GM23338 (cell line): ENCODE measurements at regions not wholly inside any gene's neighbourhood (a gene's known extent, or its start where the extent isn't known, plus 50 kb on each side); places are given as distances from the start of the nearest gene placed in this dataset.

Source experiments
- ATAC-seq: fragments of 200-7000 bp; cut with Tn5 transposase; 3 replicates; pipeline ENCODE4 v1.9.1; 2020
- DNase-seq: peaks from one replicate; pipeline ENCODE4 v3.0.0-alpha.2; 2015; ENCODE audit warnings: low spot score
- H2AFZ ChIP-seq: fragments of 200-600 bp; sonication (generic); 2 replicates; pipeline ENCODE4 v1.8.0; 2016; ENCODE audit warnings: antibody characterized with exemption, mild to moderate bottlenecking, moderate library complexity
- H3F3A ChIP-seq: fragments of 200-600 bp; sonication (generic); replicated peaks from 2 replicates; pipeline ENCODE4 v1.8.0; 2017; ENCODE audit warnings: antibody characterized with exemption, mixed run types, low read depth
- H3K27ac ChIP-seq: fragments of 200-600 bp; sonication (generic); 2 replicates; pipeline ENCODE4 v1.6.1; 2016; ENCODE audit warnings: low read depth
- H3K27me3 ChIP-seq: fragments of 200-600 bp; sonication (generic); 2 replicates; pipeline ENCODE4 v1.8.0; 2016; ENCODE audit warnings: mild to moderate bottlenecking, mixed run types, moderate library complexity; ENCODE audit not compliant: insufficient read depth
- H3K36me3 ChIP-seq: fragments of 200-600 bp; sonication (generic); 2 replicates; pipeline ENCODE4 v1.8.0; 2016; ENCODE audit warnings: mild to moderate bottlenecking; ENCODE audit not compliant: insufficient read depth
- H3K4me1 ChIP-seq: fragments of 200-600 bp; sonication (generic); 2 replicates; pipeline ENCODE4 v1.8.0; 2016; ENCODE audit warnings: mild to moderate bottlenecking, moderate library complexity; ENCODE audit not compliant: insufficient read depth
- H3K4me2 ChIP-seq: fragments of 200-600 bp; sonication (generic); 2 replicates; pipeline ENCODE4 v1.7.1; 2017; ENCODE audit warnings: mixed run types
- H3K4me3 ChIP-seq: fragments of 200-600 bp; sonication (generic); 2 replicates; pipeline ENCODE4 v1.6.1; 2016; ENCODE audit warnings: mixed run types
- H3K79me2 ChIP-seq: fragments of 200-600 bp; sonication (generic); replicated peaks from 2 replicates; pipeline ENCODE4 v1.8.0; 2017; ENCODE audit warnings: mild to moderate bottlenecking; ENCODE audit not compliant: insufficient read depth
- H3K9me2 ChIP-seq: fragments of 200-600 bp; sonication (generic); 2 replicates; pipeline ENCODE4 v1.8.0; 2017; ENCODE audit not compliant: insufficient read depth
- H4K20me1 ChIP-seq: fragments of 200-600 bp; sonication (generic); replicated peaks from 2 replicates; pipeline ENCODE4 v1.8.0; 2017; ENCODE audit warnings: mild to moderate bottlenecking; ENCODE audit not compliant: insufficient read depth
- H3K27ac Mint-ChIP-seq: 2 replicates; pipeline ENCODE4 v1.8.0; 2020; ENCODE audit warnings: inconsistent platforms, mild to moderate bottlenecking, moderate library complexity, mixed read lengths
- H3K27me3 Mint-ChIP-seq: 3 replicates; pipeline ENCODE4 v1.8.0; 2022; ENCODE audit warnings: low read depth, mild to moderate bottlenecking, moderate library complexity, mixed read lengths, inconsistent platforms; ENCODE audit not compliant: insufficient read depth, poor library complexity
- H3K36me3 Mint-ChIP-seq: 3 replicates; pipeline ENCODE4 v1.8.0; 2021; ENCODE audit warnings: low read depth, mild to moderate bottlenecking, inconsistent platforms, moderate library complexity, mixed read lengths
- H3K4me1 Mint-ChIP-seq: 3 replicates; pipeline ENCODE4 v1.8.0; 2020; ENCODE audit warnings: mild to moderate bottlenecking, inconsistent platforms, mixed read lengths
- H3K4me3 Mint-ChIP-seq: 3 replicates; pipeline ENCODE4 v1.8.0; 2021; ENCODE audit warnings: moderate library complexity, mild to moderate bottlenecking, inconsistent platforms, mixed read lengths
- H3K9me3 Mint-ChIP-seq: 3 replicates; pipeline ENCODE4 v1.8.0; 2020; ENCODE audit warnings: moderate library complexity, mild to moderate bottlenecking, inconsistent platforms, mixed read lengths
- CREB1 ChIP-seq: fragments of 250-450 bp; sonication (Bioruptor Pico); IDR thresholded peaks from 2 replicates; pipeline ENCODE4 v1.5.0; 2020; ENCODE audit warnings: low read depth, mild to moderate bottlenecking, moderate library complexity
- CTCF ChIP-seq, 2 experiments: fragments of 200-600 bp in 1 of 2; sonication (generic) in 1 of 2; conservative IDR thresholded peaks; 2 replicates each; pipeline versions ENCODE4 v1.5.1 to v1.6.1; 2016 to 2017; ENCODE audit warnings: antibody characterized with exemption in 2 of 2, low read depth in 2 of 2, mild to moderate bottlenecking in 2 of 2, moderate library complexity in 1 of 2
- EZH2 ChIP-seq: fragments of 200-600 bp; sonication (generic); IDR thresholded peaks from one replicate; pipeline ENCODE4 v1.8.0; 2017; ENCODE audit warnings: antibody characterized with exemption, mild to moderate bottlenecking, low read depth; ENCODE audit not compliant: unreplicated experiment
- EZH2phosphoT487 ChIP-seq: fragments of 200-600 bp; sonication (generic); IDR thresholded peaks from one replicate; pipeline ENCODE4 v1.8.1; 2018; ENCODE audit warnings: antibody characterized with exemption; ENCODE audit not compliant: unreplicated experiment
- JUNB ChIP-seq: IDR thresholded peaks from one replicate; pipeline ENCODE4 v1.6.1; 2016; ENCODE audit warnings: antibody characterized with exemption; ENCODE audit not compliant: unreplicated experiment
- NANOG ChIP-seq: IDR thresholded peaks from 2 replicates; pipeline ENCODE4 v1.6.1; 2016; ENCODE audit warnings: antibody characterized with exemption, borderline replicate concordance
- POLR2AphosphoS5 ChIP-seq: IDR thresholded peaks from 2 replicates; pipeline ENCODE4 v1.6.1; 2016; ENCODE audit warnings: antibody characterized with exemption, low read depth
- REST ChIP-seq: IDR thresholded peaks from one replicate; pipeline ENCODE4 v1.6.1; 2018; ENCODE audit warnings: antibody characterized with exemption; ENCODE audit not compliant: unreplicated experiment
- STAT1 ChIP-seq: IDR thresholded peaks from one replicate; pipeline ENCODE4 v1.6.1; 2016; ENCODE audit warnings: antibody characterized with exemption; ENCODE audit not compliant: unreplicated experiment
- ZNF114 ChIP-seq: fragments of 250-450 bp; sonication (Bioruptor Pico); IDR thresholded peaks from 2 replicates; pipeline ENCODE4 v1.5.0; 2020; ENCODE audit warnings: mild to moderate bottlenecking, moderate library complexity
- ZNF331 ChIP-seq: fragments of 250-450 bp; sonication (Bioruptor Pico); IDR thresholded peaks from 2 replicates; pipeline ENCODE4 v1.5.0; 2020; ENCODE audit warnings: low read depth, mild to moderate bottlenecking, moderate library complexity
- TF ChIP-seq, protein P1 (sequence below): IDR thresholded peaks from 2 replicates; pipeline ENCODE4 v1.6.1; 2016; ENCODE audit warnings: antibody characterized with exemption
- TF ChIP-seq, protein P2 (sequence below): fragments of 250-450 bp; sonication (Bioruptor Pico); IDR thresholded peaks from 2 replicates; pipeline ENCODE4 v1.5.0; 2020; ENCODE audit warnings: mild to moderate bottlenecking, moderate library complexity

GRCh38 chr1:59193443-59194093 is 103.3 kb upstream of the FGGY start:
- Histone ChIP-seq H3K27me3 (no peaks in the 10 kb centered on the region), H3K4me1 (no peaks in the 10 kb centered on the region), H3K4me3 (no peak overlapping the region), H2AFZ (no peak overlapping the region), H3F3A (no peaks in the 10 kb centered on the region), H3K4me2 (no peak overlapping the region), H3K79me2 (no peaks in the 10 kb centered on the region), H3K36me3 (0 out of 2 replicates have a peak, but pooled peaks cover 3% of the 10 kb centered on the region), H4K20me1 (no peaks in the 10 kb centered on the region), H3K27ac (no peak overlapping the region), H3K9me2 (peaks cover 14% of the 10 kb centered on the region; the same call in 1 of the 2 replicates)
- TF ChIP-seq EZH2phosphoT487, result no peak
- TF ChIP-seq CREB1, result no peak
- TF ChIP-seq REST, result no peak
- TF ChIP-seq, protein P1, sequence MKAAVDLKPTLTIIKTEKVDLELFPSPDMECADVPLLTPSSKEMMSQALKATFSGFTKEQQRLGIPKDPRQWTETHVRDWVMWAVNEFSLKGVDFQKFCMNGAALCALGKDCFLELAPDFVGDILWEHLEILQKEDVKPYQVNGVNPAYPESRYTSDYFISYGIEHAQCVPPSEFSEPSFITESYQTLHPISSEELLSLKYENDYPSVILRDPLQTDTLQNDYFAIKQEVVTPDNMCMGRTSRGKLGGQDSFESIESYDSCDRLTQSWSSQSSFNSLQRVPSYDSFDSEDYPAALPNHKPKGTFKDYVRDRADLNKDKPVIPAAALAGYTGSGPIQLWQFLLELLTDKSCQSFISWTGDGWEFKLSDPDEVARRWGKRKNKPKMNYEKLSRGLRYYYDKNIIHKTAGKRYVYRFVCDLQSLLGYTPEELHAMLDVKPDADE, result no peak
- no peak for TF ChIP-seq EZH2
- no peak for TF ChIP-seq NANOG
- no peak for TF ChIP-seq POLR2AphosphoS5
- no peak for TF ChIP-seq STAT1
- no peak for TF ChIP-seq ZNF114 (CRISPR knock-in tag)
- TF ChIP-seq ZNF331, result no peak
- TF ChIP-seq, protein P2, sequence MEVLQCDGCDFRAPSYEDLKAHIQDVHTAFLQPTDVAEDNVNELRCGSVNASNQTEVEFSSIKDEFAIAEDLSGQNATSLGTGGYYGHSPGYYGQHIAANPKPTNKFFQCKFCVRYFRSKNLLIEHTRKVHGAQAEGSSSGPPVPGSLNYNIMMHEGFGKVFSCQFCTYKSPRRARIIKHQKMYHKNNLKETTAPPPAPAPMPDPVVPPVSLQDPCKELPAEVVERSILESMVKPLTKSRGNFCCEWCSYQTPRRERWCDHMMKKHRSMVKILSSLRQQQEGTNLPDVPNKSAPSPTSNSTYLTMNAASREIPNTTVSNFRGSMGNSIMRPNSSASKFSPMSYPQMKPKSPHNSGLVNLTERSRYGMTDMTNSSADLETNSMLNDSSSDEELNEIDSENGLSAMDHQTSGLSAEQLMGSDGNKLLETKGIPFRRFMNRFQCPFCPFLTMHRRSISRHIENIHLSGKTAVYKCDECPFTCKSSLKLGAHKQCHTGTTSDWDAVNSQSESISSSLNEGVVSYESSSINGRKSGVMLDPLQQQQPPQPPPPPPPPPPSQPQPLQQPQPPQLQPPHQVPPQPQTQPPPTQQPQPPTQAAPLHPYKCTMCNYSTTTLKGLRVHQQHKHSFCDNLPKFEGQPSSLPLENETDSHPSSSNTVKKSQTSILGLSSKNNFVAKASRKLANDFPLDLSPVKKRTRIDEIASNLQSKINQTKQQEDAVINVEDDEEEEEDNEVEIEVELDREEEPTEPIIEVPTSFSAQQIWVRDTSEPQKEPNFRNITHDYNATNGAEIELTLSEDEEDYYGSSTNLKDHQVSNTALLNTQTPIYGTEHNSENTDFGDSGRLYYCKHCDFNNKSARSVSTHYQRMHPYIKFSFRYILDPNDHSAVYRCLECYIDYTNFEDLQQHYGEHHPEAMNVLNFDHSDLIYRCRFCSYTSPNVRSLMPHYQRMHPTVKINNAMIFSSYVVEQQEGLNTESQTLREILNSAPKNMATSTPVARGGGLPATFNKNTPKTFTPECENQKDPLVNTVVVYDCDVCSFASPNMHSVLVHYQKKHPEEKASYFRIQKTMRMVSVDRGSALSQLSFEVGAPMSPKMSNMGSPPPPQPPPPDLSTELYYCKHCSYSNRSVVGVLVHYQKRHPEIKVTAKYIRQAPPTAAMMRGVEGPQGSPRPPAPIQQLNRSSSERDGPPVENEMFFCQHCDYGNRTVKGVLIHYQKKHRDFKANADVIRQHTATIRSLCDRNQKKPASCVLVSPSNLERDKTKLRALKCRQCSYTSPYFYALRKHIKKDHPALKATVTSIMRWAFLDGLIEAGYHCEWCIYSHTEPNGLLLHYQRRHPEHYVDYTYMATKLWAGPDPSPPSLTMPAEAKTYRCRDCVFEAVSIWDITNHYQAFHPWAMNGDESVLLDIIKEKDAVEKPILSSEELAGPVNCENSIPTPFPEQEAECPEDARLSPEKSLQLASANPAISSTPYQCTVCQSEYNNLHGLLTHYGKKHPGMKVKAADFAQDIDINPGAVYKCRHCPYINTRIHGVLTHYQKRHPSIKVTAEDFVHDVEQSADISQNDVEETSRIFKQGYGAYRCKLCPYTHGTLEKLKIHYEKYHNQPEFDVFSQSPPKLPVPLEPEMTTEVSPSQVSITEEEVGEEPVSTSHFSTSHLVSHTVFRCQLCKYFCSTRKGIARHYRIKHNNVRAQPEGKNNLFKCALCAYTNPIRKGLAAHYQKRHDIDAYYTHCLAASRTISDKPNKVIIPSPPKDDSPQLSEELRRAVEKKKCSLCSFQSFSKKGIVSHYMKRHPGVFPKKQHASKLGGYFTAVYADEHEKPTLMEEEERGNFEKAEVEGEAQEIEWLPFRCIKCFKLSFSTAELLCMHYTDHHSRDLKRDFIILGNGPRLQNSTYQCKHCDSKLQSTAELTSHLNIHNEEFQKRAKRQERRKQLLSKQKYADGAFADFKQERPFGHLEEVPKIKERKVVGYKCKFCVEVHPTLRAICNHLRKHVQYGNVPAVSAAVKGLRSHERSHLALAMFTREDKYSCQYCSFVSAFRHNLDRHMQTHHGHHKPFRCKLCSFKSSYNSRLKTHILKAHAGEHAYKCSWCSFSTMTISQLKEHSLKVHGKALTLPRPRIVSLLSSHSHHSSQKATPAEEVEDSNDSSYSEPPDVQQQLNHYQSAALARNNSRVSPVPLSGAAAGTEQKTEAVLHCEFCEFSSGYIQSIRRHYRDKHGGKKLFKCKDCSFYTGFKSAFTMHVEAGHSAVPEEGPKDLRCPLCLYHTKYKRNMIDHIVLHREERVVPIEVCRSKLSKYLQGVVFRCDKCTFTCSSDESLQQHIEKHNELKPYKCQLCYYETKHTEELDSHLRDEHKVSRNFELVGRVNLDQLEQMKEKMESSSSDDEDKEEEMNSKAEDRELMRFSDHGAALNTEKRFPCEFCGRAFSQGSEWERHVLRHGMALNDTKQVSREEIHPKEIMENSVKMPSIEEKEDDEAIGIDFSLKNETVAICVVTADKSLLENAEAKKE (CRISPR knock-in tag), result no peak
- no peak for TF ChIP-seq JUNB
- no peak for TF ChIP-seq CTCF (conservative IDR thresholded peaks at IDR 0.05; ENCODE audit: low read depth in 2 of 2)
- H3K27me3 Mint-ChIP-seq, result no peaks in the 10 kb centered on the region
- DNase-seq (no peak), ATAC-seq (no peak)
- H3K9me3 Mint-ChIP-seq, result peaks cover 12% of the 10 kb centered on the region; the same call in 2 of the 3 replicates
- no peak overlapping the region for H3K4me3 Mint-ChIP-seq
- H3K36me3 Mint-ChIP-seq, result peaks cover 4% of the 10 kb centered on the region; the same call in 1 of the 3 replicates
- no peak overlapping the region for H3K27ac Mint-ChIP-seq
- H3K4me1 Mint-ChIP-seq, result no peaks in the 10 kb centered on the region
